Effector memory CD8-positive, alpha-beta T cell (primary cell): ENCODE measurements at regions not wholly inside any gene's neighbourhood (a gene's known extent, or its start where the extent isn't known, plus 50 kb on each side); places are given as distances from the start of the nearest gene placed in this dataset.
"Not testable (repeated sequence)": the region's sequence is repeated elsewhere in the genome, so short reads cannot be mapped to it uniquely, and the experiment has no call there.

ENCODE experiments used
- ATAC-seq: fragments of 150-1000 bp; cut with Tn5 transposase; replicated peaks from 2 replicates; pipeline ENCODE4 v1.10.0; 2021; ENCODE audit warnings: mild to moderate bottlenecking, moderate library complexity
- DNase-seq, 3 experiments: peaks; one replicate each; pipeline ENCODE4 v3.0.0; 2021
- H3K27ac Mint-ChIP-seq, 2 donors: one replicate each; pipeline ENCODE4 v1.8.0; 2022; ENCODE audit warnings: mild to moderate bottlenecking in 2 of 2, mixed read lengths in 2 of 2, moderate library complexity in 2 of 2
- H3K27me3 Mint-ChIP-seq, 2 donors: one replicate each; pipeline ENCODE4 v1.8.0; 2022; ENCODE audit warnings: mixed read lengths in 2 of 2
- H3K36me3 Mint-ChIP-seq: one replicate; pipeline ENCODE4 v1.8.0; 2022; ENCODE audit warnings: mild to moderate bottlenecking, moderate library complexity, mixed read lengths; ENCODE audit not compliant: insufficient read depth
- H3K4me1 Mint-ChIP-seq, 2 donors: one replicate each; pipeline ENCODE4 v1.8.0; 2022; ENCODE audit warnings: low read depth in 2 of 2, mixed read lengths in 2 of 2
- H3K4me3 Mint-ChIP-seq, 2 donors: one replicate each; pipeline ENCODE4 v1.8.0; 2022; ENCODE audit warnings: mild to moderate bottlenecking in 2 of 2, mixed read lengths in 2 of 2, moderate library complexity in 2 of 2
- H3K9me3 Mint-ChIP-seq, 2 donors: one replicate each; pipeline ENCODE4 v1.8.0; 2022; ENCODE audit warnings: mixed read lengths in 2 of 2

- Mint-ChIP-seq H3K9me3 (peaks cover 4 to 6% of the 10 kb centered on the region in 2 donors), H3K4me3 (no peak overlapping the region), H3K4me1 (no peaks in the 10 kb centered on the region), H3K27ac (no peak overlapping the region), H3K36me3 (no peaks in the 10 kb centered on the region), H3K27me3 (no peaks in the 10 kb centered on the region)
- DNase-seq: no peak
- ATAC-seq: no peak
These were observed 2039.9 kb downstream of the EFNA5 start for GRCh38 chr5:105630803-105631202.

GRCh38 chr5:105619725-105620124, 2051.0 kb downstream of the EFNA5 start:
- no peaks in the 10 kb centered on the region for H3K4me1 Mint-ChIP-seq
- peaks cover 4 to 16% of the 10 kb centered on the region in 2 donors for H3K9me3 Mint-ChIP-seq
- H3K4me3 Mint-ChIP-seq: no peak overlapping the region
- H3K27me3 Mint-ChIP-seq: no peaks in the 10 kb centered on the region
- DNase-seq: no peak
- no peaks in the 10 kb centered on the region for H3K36me3 Mint-ChIP-seq
- ATAC-seq: no peak
- no peak overlapping the region for H3K27ac Mint-ChIP-seq

- no peak for DNase-seq
- Mint-ChIP-seq H3K4me3 (no peak overlapping the region), H3K9me3 (peaks cover 2 to 16% of the 10 kb centered on the region in 2 donors), H3K27me3 (no peaks in the 10 kb centered on the region), H3K27ac (no peak overlapping the region), H3K36me3 (no peaks in the 10 kb centered on the region), H3K4me1 (no peaks in the 10 kb centered on the region)
- no peak for ATAC-seq
These were observed 2053.1 kb downstream of the EFNA5 start for GRCh38 chr5:105617436-105618215.

GRCh38 chr5:105616599-105616998, 2054.0 kb upstream of the NUDT12 start:
- peaks cover 0 to 8% of the 10 kb centered on the region in 2 donors for H3K9me3 Mint-ChIP-seq
- no peaks in the 10 kb centered on the region for H3K4me1 Mint-ChIP-seq
- no peak for DNase-seq
- ATAC-seq: no peak
- H3K27ac Mint-ChIP-seq: no peak overlapping the region
- H3K36me3 Mint-ChIP-seq: no peaks in the 10 kb centered on the region
- H3K27me3 Mint-ChIP-seq: no peaks in the 10 kb centered on the region
- H3K4me3 Mint-ChIP-seq: no peak overlapping the region

GRCh38 chr5:105602406-105602805, 2039.8 kb upstream of the NUDT12 start:
- not testable (repeated sequence) for H3K27ac Mint-ChIP-seq, DNase-seq, H3K36me3 Mint-ChIP-seq, H3K4me1 Mint-ChIP-seq, H3K27me3 Mint-ChIP-seq, ATAC-seq, H3K4me3 Mint-ChIP-seq
- H3K9me3 Mint-ChIP-seq: peaks cover 6 to 30% of the 10 kb centered on the region in 2 donors

GRCh38 chr5:105593011-105593760, 2030.6 kb upstream of the NUDT12 start:
- H3K4me1 Mint-ChIP-seq: no peaks in the 10 kb centered on the region
- no peak overlapping the region for H3K27ac Mint-ChIP-seq
- no peak overlapping the region for H3K4me3 Mint-ChIP-seq
- H3K36me3 Mint-ChIP-seq: no peaks in the 10 kb centered on the region
- DNase-seq: no peak
- peaks cover 0 to 4% of the 10 kb centered on the region in 2 donors for H3K9me3 Mint-ChIP-seq
- ATAC-seq: no peak
- H3K27me3 Mint-ChIP-seq: no peaks in the 10 kb centered on the region

- DNase-seq (no peak), ATAC-seq (no peak)
- no peaks in the 10 kb centered on the region for H3K4me1 Mint-ChIP-seq
- no peaks in the 10 kb centered on the region for H3K27me3 Mint-ChIP-seq
- H3K4me3 Mint-ChIP-seq: no peak overlapping the region
- H3K36me3 Mint-ChIP-seq: no peaks in the 10 kb centered on the region
- H3K27ac Mint-ChIP-seq: no peak overlapping the region
- H3K9me3 Mint-ChIP-seq: peaks cover 3 to 7% of the 10 kb centered on the region in 2 donors
These were observed 2025.5 kb upstream of the NUDT12 start for GRCh38 chr5:105587963-105588662.

- H3K27me3 Mint-ChIP-seq: no peaks in the 10 kb centered on the region
- H3K9me3 Mint-ChIP-seq: peaks cover 9 to 14% of the 10 kb centered on the region in 2 donors
- H3K4me1 Mint-ChIP-seq: no peaks in the 10 kb centered on the region
- no peak overlapping the region for H3K4me3 Mint-ChIP-seq
- H3K36me3 Mint-ChIP-seq: no peaks in the 10 kb centered on the region
- ATAC-seq (no peak), DNase-seq (no peak)
- no peak overlapping the region for H3K27ac Mint-ChIP-seq
These were observed 2019.5 kb upstream of the NUDT12 start for GRCh38 chr5:105581988-105582690.

GRCh38 chr5:105573575-105573974, 2011.0 kb upstream of the NUDT12 start:
- peaks cover 0 to 2% of the 10 kb centered on the region in 2 donors for H3K9me3 Mint-ChIP-seq
- H3K4me1 Mint-ChIP-seq: no peaks in the 10 kb centered on the region
- H3K4me3 Mint-ChIP-seq: no peak overlapping the region
- no peaks in the 10 kb centered on the region for H3K27me3 Mint-ChIP-seq
- ATAC-seq: no peak
- H3K36me3 Mint-ChIP-seq: no peaks in the 10 kb centered on the region
- no peak for DNase-seq
- no peak overlapping the region for H3K27ac Mint-ChIP-seq

GRCh38 chr5:105565531-105565930, 2002.9 kb upstream of the NUDT12 start:
- Mint-ChIP-seq H3K4me1 (no peaks in the 10 kb centered on the region), H3K27ac (no peak overlapping the region), H3K9me3 (peaks cover 2 to 15% of the 10 kb centered on the region in 2 donors), H3K4me3 (no peak overlapping the region), H3K36me3 (no peaks in the 10 kb centered on the region), H3K27me3 (no peaks in the 10 kb centered on the region)
- DNase-seq (no peak), ATAC-seq (no peak)

- Mint-ChIP-seq H3K9me3 (peaks cover 0 to 16% of the 10 kb centered on the region in 2 donors), H3K4me3 (no peak overlapping the region)
These were observed 2001.3 kb upstream of the NUDT12 start for GRCh38 chr5:105563842-105564241.

GRCh38 chr5:105554568-105555169, 1992.1 kb upstream of the NUDT12 start:
- Mint-ChIP-seq H3K9me3 (peaks cover 8 to 9% of the 10 kb centered on the region in 2 donors), H3K27ac (no peak overlapping the region), H3K27me3 (no peaks in the 10 kb centered on the region), H3K4me3 (no peak overlapping the region), H3K4me1 (no peaks in the 10 kb centered on the region), H3K36me3 (no peaks in the 10 kb centered on the region)
- DNase-seq (no peak), ATAC-seq (no peak)

More at GRCh38 chr5:105563842-105564241, 2001.3 kb upstream of the NUDT12 start:
- H3K4me1 Mint-ChIP-seq: no peaks in the 10 kb centered on the region
- no peaks in the 10 kb centered on the region for H3K27me3 Mint-ChIP-seq
- ATAC-seq (no peak), DNase-seq (no peak)
- H3K27ac Mint-ChIP-seq: no peak overlapping the region
- no peaks in the 10 kb centered on the region for H3K36me3 Mint-ChIP-seq

GRCh38 chr5:105544300-105544699, 1981.7 kb upstream of the NUDT12 start:
- H3K4me3 Mint-ChIP-seq: no peak overlapping the region
- peaks cover 5 to 9% of the 10 kb centered on the region in 2 donors for H3K9me3 Mint-ChIP-seq
- no peak for DNase-seq
- H3K36me3 Mint-ChIP-seq: no peaks in the 10 kb centered on the region
- no peak for ATAC-seq
- no peak overlapping the region for H3K27ac Mint-ChIP-seq
- no peaks in the 10 kb centered on the region for H3K27me3 Mint-ChIP-seq
- no peaks in the 10 kb centered on the region for H3K4me1 Mint-ChIP-seq
